Fibroblast of skin of right quadriceps (primary cell): ENCODE measurements at regions not wholly inside any gene's neighbourhood (a gene's known extent, or its start where the extent isn't known, plus 50 kb on each side); places are given as distances from the start of the nearest gene placed in this dataset.
A peak's percentile ranks its signal among the peaks of the same experiment; 100 is the strongest.

Source experiments
- DNase-seq: peaks from one replicate; pipeline ENCODE4 v3.0.0-alpha.2; 2013

DNA sequence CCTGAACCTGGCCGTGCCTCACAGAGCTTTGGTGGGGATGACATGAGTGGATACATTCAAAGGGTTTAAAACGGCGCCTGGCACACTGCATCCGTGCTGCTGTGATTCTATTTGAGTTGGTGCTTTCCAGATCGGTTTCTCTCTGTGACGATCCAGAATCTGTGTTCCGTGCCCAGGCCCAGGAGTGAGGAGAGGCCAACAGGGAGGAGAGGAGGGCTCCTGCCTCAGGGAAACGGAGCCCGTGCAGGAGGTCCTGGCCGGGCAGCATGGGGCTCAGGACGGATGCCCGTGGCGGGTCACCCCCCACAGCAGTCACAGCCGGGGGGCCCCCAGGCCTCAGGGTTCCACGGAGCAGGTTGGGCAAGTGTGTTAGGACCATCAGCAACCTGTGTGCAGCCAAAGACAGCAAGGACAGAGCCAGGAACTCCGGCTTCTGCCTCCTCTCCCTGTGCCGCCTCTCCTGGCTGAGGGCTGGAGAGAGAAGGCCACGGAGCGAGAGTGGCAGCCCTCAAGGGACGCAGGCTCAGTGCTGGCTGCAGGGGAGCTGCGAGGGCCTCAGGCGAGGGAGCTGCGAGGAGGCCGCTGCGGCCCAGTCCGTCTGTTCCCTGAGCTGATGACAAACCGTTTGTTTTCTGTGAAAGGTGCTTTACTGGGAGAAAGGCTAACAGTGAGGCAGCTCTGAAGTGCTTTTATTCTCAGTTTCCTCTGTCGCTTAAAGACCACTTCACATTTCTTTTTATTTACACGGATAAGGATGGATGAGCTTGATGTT lies 99.3 kb downstream of the METRNL start:
- no peak for DNase-seq

- no peak for DNase-seq
These were observed 100.0 kb downstream of the METRNL start for GRCh38 chr17:83179374-83179773.

GRCh38 chr17:83179811-83180210 lies 100.4 kb downstream of the METRNL start:
- DNase-seq = no peak

GRCh38 chr17:83180264-83180995 lies 101.0 kb downstream of the METRNL start:
- DNase-seq = no peak

GRCh38 chr17:83180996-83181481 lies 101.6 kb downstream of the METRNL start:
- no peak for DNase-seq

- DNase-seq = no peak
These were observed 102.7 kb downstream of the METRNL start for GRCh38 chr17:83181991-83182619.

GRCh38 chr17:83182620-83183101 lies 103.3 kb downstream of the METRNL start:
- DNase-seq = no peak

- DNase-seq = no peak
These were observed 103.9 kb downstream of the METRNL start for GRCh38 chr17:83183145-83183948.

DNA sequence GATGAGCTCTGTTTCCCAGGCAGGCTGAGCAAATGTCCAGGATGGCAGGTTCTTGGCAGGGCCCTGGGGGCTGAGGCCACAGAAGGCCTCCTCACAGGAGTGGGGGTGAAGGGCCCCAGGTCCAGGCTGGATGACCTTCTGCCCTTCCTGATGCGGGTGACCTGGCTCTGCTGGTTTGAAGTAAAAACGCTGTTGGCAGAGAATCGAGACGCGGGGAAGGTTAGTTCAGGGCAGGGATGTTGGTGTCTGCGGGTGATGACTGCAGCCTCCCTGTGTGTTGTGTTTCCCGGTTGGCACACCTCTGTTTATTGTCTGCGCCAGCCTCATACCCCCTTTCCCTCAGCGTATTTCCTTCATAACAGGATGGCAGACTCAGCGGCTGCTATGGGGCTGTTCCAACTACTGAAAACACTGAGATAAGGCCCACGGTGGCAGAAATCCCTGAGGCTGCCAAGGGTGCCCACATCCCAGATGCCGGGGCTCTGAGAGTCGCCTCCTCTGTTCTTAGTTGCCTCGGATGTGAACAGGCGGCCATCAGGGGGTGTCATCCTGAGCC lies 104.6 kb downstream of the METRNL start:
- no peak for DNase-seq

DNA sequence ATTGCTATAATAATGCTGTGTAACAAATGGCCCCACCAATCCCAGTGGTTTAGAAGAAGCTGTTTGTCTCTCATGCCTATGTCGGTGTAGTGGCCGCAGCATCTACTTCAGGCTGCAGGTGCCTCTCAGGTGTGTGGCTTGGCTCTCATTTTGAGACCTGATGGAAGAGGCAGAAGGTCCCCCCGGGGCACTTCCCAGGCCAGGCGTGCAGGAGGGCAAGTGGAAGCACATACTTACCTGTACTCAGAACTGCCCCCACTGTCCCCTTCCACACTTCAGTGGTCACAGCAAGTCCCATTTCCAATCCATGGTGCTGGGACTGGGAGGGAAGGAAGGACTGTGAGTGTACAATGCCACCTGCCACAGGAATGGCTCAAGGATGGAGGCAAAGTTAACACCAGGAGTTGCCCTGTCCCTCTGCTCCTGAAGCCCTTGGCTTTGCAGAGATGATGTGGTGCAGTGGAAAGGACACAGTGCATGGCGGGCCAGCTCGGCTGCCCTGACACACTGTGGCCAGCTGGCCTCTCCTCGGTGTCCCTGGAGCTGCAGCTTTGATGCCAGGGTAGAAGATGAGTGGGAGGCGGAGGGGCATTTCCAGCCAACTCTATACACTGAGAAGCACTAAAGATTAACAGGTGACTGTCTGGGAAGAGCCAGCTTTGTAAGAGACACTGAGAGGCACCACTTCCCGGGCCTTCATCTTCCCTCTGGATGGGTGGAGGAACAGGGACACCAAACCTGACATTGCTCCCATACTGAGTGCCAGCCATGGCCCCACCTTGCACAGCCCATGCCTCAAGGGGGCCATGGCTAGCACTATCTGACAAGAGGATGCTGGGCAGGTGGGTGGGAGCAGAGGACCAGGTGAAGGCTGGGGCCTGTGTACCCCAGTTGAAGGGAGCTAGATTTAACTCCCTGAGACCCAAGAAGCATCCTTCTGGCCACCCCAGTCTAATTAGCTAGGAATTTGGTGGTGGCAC lies 105.9 kb downstream of the METRNL start:
- no peak for DNase-seq

DNA sequence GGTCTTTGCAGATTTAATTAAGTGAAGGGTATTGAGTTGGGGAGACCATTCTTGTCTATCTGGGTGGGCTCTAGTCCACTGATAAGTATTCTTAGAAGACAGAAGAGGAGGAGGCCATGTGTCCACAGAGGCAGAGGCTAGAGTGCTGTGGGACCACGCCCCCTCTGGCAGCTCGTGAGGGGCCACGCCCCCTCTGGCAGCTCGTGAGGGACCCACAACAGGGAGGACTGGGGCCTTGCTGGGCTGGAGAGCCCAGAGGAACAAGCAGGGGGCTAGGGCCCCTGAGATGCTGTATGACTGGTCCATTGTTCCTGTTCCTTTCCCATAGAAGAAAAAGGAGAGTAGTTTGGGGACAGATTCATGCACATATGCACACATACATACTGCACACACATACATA lies 106.8 kb downstream of the METRNL start:
- no peak for DNase-seq

GRCh38 chr17:83186751-83187421 lies 107.5 kb downstream of the METRNL start:
- no peak for DNase-seq

- DNase-seq = no peak
These were observed 108.4 kb downstream of the METRNL start for GRCh38 chr17:83187782-83188311.

- peak; percentile 70 for DNase-seq
These were observed 109.9 kb downstream of the METRNL start for GRCh38 chr17:83189044-83190003.

GRCh38 chr17:83190004-83190385 lies 110.6 kb downstream of the METRNL start:
- no peak for DNase-seq

- no peak for DNase-seq
These were observed 111.4 kb downstream of the METRNL start for GRCh38 chr17:83190601-83191387.

DNA sequence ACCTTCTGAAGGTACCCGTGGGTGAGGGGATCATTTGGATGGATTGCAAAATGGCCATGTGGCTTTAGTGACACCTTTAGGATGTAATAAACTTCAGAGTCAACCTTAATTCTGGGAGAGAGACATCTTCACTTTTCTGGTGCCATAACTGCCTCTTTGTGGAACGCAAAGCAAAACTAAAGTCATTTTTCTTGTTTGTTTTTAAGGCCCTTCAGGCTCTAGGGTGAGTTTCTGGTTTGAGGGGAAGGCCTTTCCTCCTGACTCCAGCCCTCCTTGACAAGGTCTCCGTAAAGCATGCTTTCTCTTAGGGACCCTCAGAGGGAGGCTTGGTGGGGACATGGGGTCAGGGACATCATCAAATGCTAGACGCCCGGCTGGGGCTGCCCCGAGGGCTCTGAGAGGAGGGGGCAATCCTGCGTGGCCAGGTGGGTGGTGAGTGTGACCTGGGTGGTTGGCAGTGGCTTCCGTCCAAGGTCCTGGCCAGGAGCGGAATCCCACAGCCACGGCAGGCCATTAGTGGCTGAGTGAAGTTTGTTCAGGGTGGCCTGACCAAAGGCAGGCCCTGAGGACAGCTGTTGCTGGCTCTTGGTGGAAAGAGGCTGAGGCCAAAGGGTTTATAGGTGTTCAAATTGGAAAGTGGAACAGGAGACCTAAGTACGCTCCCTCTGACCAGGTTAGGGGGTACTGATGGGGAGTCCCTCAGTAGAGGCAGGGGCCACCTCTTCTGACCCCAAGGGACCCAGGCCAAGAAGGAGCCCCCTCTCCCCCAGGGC lies 112.2 kb downstream of the METRNL start:
- DNase-seq = no peak
